RPMI7951 (cell line): ENCODE measurements at regions not wholly inside any gene's neighbourhood (a gene's known extent, or its start where the extent isn't known, plus 50 kb on each side); places are given as distances from the start of the nearest gene placed in this dataset.
"Not testable (repeated sequence)": the region's sequence is repeated elsewhere in the genome, so short reads cannot be mapped to it uniquely, and the experiment has no call there.

ENCODE experiments used
- DNase-seq: peaks from one replicate; pipeline ENCODE4 v3.0.0-alpha.2; 2012; ENCODE audit warnings: low read depth

DNA sequence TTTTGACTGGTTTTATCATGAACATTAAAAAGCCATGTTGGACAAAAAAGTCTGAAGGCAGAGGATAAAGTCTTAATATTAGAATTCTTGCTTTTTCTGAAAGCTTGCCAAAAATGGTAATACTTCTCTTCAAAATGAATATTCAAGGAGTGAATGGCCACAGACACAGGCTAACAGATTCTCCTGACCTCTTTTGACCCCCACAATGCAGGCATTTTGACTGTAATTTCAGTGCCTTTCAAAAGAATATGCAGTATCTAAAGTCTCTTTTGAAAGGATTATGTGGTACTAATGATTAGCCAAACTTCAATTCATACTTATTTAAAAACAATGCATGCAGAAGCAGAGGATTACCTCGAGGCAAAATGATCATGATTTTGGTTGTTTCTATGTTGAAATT lies 557.8 kb upstream of the GCFC2 start:
- no peak for DNase-seq

DNA sequence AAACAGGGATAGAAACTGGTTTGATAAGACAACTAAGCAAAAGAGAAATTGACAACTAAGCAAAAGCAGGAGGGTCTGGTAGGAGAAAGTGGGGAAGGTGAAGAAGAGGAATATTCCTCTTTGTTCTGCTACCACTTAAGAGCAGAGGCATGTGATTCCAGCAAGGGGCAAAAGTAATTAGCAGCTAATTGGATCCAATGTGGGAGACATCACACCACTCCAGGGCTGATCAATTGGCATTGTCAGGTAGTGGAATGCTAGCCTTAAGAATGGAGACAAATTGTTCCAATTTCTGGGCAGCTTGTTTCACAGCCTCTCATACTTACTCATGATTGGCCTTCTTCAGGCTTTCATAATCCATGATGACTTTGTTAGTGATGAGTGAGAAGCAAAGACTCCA lies 547.1 kb upstream of the GCFC2 start:
- no peak for DNase-seq

DNA sequence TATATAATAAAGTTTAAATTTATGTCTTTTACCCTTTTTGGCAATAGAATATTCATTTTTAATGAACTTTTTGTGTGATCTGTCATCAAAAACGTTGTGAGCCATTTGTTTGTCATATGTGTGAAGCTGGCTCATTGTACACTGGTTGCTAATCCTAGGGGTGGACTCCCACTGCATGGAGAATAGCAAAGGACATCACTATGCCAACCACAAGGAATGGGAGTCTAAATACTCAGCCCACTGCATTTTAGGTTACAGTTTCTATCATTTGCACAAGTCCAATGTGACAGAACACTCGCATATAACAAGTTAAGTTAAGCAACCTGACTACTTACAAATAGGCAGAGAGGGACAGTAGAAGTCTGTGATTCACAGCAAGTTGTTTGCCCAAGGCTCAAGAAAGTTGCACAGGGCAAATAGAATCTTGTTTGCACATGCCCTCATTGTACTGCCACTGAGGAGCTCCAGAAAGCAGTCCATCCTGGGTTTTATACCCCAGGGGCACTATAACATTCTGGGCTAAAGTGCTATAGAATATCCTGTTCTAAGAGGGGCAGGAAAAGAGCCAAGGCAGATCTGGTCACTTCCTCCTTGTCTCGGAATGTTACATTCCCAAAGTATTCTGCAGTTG lies 545.9 kb upstream of the GCFC2 start:
- no peak for DNase-seq

DNA sequence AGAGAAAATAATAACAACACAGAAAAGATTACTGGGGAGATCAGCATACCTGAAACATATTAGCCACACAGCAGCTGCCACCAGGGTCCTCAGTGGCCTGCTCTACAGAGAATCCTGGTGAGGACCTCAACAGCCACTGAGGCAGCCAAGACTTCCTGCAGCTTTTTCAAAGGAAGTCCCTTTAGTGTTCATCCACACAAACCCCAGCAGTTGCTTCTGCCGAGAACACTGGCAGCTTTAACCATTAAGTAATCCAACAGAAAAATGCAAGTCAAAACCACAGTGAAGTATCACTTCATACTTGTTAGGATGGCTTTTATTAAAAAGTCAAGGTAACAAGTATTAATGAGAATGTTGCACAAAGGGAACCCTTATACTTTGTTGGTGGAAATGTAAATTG lies 542.0 kb upstream of the GCFC2 start:
- no peak for DNase-seq

DNA sequence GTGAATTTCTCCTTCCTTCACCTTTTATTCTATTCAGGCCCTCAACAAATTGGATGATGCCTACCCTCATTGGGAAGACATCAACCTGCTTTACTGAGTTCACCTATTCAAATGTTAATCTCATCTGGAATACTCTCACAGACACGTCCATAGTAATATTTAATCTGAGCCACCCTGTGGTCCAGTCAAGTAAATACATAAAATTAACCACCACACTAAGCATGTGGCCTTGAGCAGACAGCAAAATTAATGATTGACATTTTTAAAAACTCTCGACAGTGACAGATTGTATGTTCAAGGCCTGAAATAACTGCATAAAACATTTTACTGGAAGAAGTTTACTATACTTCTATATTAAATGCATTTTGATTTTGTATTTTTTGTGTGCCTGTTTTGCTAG lies 540.6 kb upstream of the GCFC2 start:
- no peak for DNase-seq

DNA sequence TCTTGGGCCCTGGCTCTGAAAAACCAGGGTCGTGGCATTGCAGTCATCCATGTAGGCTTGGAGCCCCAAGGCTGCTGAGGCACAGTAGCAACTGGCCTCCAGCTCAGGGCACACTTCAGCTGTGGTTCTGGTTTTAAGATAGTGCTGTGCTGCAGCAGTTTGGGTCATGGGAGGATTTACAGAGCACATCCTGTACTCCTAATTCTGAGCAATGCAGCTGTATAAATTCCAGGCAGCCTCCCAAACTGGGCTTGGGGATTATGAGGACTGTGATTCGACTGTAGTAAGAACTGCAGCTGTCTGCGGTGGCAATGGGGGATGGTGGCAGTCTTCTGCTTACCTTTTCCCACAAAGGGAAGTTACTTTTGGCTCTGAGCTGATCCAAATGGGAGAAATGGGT lies 536.3 kb upstream of the GCFC2 start:
- DNase-seq, result no peak

DNA sequence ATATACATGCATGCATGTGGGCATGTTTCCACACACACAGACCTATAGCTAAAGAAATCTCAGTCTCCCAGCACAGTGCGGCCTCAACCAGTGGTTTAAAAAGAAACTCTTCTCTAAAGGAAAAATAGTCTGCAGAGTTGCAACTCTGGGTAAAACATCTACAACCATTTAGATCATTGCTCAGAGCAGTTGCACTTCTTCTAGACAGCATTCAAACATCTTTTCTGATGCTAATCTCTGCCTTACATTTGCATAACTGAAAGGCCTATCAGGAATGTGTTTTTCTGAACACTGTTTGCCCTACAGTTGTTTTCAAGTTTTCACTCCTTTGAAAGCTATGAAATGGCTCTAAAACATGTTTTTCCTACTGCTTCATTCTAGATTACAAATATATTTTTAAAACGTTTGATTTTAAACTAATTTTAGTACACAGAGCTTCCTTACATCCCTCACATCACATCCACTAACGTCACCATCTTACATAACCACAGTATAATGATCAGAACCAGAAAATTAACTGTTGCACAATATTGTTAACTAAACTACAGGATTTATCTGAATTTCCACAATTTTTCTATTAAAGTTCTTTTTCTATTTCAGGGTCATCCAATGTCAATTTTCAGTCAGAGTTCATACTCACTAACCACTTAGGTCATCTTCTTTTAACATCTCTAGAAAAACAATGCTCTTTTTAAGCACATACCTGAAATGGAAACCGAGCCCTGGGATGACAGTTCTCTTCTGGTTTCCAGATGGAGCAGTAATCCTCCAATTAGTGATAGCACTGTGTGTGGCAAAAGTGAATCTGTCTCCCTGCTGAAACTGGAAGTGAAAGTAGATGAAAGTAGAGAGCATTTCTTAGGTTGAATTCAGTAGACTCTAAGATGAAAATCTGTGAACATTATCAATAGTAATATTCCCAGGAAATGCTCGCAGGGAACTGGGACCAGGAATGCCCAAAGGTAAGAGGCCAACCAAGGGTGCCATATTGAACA lies 501.6 kb upstream of the GCFC2 start:
- DNase-seq, result no peak

DNA sequence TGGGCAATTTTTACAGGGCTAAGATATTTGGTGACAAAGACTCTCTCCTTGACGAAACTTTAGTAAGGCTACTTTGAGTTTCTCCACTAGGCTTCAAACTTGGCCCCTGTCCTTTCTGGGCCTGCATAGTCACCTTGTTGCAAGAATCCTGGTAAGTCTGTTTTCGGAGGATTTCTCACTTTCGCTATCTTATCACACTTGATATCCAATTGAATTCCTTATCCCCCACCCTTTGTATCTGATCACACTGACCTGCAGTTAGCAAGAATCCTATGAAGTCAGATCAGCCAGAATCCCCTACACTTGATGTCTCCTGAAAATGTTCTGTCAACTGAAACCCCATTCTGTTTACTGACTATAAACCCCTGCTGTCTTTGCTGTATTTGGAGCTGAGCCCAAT lies 499.8 kb upstream of the GCFC2 start:
- DNase-seq, result no peak

DNA sequence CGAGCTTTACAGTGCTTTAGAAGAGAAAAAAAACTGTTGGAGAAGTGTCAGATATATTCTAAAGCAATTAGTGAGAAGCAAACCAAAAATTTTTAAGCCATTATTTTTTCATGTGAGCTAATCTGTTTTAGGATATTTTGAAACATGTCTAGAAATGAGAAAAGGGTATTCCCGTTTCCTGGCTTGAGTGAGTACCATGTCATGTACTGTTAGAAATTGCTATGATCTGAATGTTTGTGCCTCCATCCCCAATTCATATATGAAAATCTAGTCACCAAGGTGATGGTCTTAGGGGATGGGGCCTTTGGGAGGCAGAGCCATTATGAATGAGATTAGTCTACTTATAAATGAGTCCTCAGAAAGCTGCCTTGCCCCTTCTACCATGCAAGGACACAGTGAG lies 493.3 kb upstream of the GCFC2 start:
- no peak for DNase-seq

DNA sequence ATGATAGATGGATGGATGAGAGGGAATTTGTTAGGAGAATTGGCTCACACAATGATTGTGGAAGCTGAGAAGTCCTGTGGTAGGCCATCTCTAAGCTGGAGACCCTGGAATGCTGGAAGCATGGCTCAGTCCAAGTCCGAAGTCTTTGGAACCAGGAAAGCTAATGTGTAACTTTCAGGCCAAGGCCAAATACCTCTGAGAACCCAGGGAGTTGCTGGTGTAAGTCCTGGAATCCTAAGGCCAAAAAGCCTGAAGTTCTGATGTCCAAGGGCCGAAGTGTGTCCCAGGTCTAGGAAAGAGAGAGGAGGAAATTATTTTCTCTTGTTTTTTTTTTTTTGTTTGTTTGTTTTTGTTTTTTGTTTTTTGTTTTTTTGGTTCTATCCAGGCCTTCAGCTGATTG lies 492.2 kb upstream of the GCFC2 start:
- DNase-seq, result no peak

DNA sequence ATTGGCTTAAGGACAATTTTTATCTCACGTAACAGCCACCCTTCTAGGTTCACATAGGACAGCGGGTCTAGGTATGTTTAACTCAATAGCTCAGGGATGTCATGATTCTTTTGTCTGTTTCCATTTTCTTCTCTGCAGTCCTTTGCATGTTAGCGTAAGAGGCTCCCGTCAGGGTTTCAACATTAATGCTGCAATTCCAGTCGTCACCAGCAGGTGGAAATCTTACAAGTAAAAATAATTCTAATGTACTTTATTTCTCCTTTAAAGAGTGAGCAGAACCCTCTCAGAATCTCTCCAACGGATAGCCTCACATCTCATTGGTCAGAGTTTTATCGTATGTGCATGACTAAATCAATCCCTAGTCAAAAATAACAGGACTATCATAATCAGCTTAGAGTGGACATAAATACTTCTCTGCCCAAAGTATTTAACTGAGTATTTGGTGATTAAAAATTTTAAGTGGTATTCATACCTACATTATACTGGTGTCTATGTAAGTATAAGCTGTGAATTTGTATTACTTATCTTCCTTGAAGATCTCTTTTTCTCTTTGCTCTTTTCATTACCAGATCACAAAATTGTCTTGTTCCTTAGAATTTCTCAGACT lies 487.2 kb upstream of the GCFC2 start:
- DNase-seq, result peak; percentile 49

DNA sequence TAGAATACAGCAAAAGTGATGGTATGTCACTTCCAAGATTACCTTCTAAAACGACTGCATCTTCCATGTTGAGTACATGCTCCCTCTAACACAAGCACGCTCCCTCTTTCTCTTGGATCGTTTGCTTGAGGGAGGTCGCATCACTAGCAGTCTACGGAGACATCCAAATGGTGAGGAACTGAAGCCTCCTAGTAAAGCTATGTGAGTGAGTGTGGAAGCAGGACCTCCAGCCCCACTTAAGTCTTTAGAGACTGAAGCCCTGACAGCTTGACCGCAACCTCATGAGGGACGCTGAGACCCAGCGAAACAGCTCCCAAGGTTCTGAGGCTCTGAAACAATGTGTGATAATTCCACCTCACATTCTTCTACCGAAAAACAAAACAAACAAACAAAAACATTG lies 486.7 kb upstream of the GCFC2 start:
- no peak for DNase-seq

DNA sequence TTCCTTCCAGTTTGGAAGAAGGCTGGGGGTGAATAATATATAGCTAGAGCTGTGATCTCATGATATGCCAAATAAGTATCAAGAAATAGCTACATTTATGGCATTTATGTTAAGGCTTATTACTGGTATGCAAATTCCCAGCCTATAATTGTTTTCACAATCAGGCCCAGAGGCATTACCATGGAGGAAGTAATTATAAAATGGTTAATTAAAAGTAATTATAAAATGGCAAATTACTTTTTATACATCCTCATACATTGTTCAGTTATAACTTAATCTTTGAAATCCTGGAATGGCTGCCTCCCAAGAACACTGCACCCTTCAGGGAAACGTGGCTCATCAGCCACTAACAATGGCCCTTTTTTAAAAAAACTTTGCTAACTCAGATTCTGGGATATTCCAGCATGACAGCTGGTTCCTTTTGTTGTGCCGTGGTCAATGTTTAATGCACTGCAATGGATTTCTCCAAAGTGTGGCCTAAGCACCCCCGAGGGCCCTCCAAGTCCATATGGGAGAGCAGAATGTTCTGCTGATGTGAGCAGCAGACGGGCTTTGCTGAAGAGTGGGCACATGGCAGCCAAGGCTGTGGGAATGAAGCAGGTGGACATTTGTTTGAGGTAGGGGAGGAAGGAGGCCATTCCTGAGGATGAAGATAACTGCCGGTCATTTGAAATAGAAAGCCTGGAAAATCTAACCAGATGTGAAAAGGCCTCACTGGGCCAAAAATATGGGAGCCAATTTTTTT lies 483.5 kb upstream of the GCFC2 start:
- no peak for DNase-seq

DNA sequence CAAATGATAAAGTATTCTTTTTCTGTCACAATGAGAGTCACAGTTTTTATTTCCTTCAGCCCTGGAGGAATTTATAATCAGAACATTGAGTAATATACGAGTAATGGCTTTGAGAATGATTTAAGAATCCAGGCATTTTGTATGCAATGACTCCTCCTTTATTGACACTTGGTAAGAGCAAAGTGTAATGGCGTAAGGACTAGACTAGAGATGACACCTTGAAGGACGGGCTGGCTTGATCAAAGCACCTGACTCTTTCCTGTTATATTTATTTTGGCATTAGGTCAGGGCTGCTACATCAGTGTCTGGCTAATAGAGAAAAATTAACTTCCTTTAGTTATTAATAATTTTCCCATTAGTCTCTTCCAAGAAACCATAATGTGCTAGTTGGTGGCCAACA lies 482.4 kb upstream of the GCFC2 start:
- no peak for DNase-seq

DNA sequence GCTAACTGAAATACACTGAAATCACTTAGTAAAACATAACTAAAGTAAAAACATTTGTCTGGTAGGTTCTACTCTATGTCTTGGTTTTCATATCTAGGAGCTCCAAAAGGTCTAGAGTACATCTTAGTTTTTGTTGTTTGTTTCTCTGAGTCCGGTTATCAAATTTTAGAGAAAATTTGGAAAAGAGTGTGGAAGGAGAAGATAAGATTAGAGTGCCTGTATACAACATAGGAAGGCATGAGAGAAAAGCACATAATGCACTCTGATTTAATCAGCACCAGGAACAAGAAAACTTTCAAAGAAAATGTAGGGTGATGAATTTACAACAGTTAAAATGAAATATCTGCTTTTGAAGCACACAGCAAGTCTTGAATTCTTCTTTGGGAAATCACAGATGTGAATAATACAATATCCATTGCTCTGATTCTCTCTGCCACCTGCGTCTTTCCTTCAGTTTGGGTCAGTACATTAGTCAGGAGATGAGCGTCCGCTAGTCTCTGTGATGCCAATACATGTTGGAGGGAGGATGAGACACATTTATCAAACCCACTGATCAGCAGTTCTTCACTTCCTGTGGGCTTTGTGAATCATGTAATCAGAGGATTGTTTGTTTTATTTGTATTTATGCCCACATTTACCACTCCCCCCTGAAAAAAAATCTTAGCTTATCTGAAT lies 477.8 kb upstream of the GCFC2 start:
- no peak for DNase-seq

DNA sequence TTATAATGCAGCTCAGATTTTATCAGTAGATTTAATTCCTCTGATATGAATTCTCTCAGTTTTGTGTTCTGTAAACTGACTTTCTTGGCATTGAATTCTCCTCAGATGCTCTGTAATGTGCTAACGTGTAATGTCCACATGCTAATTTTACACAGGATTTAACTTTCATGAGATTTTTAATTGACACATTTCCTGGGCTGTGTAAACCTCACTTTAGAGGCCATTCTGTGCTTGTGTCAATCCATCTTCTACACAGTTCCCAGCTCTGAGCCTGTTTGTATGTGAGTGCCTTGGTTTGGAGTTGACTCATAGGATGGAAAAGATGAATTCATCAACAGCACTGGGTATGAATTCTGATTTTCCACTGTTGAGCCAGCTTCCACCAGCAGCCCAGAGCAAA lies 476.7 kb upstream of the GCFC2 start:
- DNase-seq, result peak; percentile 16

DNA sequence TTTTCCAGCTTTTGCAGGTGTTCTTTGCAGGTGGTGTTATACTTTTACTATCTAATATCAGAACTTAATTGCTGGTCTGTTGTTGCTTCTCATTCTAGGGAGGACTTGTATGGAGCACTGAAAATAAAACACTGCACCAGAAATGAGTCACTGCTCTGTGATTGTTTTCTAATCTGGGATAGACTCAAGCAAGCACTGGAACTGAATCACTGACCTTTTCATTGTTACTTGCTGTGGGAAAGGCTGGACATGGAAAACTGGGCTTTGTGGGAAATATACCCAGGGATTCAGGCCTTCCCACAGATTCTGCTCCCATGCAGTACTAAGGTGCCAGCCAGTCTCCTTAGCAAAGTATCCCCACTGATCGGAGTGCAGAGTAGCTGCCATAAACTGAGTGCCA lies 470.0 kb upstream of the GCFC2 start:
- DNase-seq, result no peak

DNA sequence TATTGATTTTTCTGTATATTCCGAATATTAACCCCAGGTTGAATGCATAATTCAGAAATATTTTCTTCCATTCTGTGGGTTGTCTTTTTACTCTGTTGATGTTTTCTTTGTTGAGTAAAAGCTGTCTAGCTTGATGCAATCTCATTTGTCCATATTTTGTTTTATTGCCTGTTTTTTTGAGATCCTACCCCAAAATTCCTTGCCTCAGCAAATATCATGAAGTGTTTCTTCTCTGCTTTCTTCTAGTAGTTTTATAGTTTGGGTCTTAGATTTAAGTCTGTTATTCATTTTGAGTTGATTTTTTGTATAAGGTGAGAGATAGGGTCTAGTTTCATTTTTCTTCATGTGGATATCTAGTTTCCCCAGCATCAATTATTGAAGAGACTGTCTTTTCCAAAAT lies 467.9 kb upstream of the GCFC2 start:
- DNase-seq, result no peak

DNA sequence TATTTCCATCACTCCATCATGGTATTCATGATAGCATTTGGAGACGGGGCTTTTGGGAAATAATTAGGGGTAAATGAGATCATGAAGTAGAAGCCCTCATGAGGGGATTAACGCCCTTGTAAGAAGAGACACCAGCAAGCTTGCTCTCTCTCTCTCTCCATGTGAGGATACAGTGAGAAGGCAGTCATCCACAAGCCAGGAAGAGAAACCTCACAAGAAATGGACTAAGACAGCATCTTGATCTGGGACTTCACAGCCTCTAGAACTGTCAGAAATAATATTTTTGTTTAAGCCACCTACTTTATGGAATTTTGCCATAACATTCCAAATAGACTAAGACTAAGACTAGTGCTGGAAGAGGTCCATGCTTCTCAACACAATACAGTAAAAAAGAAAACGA lies 464.6 kb upstream of the GCFC2 start:
- no peak for DNase-seq

DNA sequence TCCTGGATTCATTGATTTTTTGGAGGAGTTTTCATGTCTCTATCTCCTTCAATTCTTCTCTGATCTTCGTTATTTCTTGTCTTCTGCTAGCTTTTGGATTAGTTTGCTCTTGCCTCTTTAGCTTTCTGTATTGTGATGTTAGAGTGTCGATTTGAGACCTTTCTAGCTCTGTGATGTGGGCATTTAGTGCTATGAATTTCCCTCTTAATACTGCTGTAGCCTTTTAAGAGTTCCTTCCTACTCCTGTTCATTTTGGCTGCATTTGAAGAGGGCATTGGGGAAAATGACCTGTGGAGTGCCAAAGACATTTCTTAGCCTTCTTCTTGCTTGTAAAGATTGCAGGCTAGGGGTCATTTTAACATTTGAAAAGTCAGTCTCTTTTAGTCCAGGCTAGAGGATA lies 463.8 kb upstream of the GCFC2 start:
- no peak for DNase-seq

DNA sequence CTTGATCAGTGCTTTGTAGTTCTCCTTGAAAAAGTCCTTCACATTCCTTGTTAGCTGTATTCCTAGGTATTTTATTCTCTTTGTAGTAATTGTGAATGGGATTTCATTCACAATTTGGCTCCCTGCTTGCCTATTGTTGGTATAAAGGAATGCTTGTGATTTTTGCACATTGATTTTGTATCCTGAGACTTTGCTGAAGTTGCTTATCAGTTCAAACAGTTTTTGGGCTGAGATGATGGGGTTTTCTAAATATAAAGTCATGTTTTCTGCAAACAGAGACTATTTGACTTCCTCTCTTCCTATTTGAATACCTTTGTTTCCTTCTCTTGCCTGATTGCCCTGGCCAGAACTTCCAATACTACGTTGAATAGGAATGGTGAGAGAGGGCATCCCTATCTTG lies 462.5 kb upstream of the GCFC2 start:
- not testable (repeated sequence) for DNase-seq

DNA sequence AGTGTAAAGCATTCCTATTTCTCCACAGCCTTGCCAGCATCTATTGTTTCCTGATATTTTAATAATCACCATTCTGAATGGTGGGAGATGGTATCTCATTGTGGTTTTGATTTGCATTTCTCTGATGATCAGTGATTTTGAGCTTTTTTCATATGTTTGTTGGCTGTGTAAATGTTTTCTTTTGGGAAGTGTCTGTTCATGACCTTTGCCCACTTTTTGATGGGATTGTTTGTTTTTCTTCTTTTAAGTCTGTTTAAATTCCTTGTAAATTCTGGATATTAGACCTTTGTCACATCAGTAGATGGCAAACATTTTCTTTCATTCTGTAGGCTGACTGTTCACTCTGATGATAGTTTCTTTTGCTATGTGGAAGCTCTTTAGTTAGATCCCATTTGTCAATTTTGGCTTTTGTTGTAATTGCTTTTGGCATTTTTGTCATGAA lies 461.5 kb upstream of the GCFC2 start:
- DNase-seq, result not testable (repeated sequence)
